CD4-positive, alpha-beta T cell treated with Interleukin-4 for 1 hour (primary cell): ENCODE measurements at regions not wholly inside any gene's neighbourhood (a gene's known extent, or its start where the extent isn't known, plus 50 kb on each side); places are given as distances from the start of the nearest gene placed in this dataset.
"Not testable (repeated sequence)": the region's sequence is repeated elsewhere in the genome, so short reads cannot be mapped to it uniquely, and the experiment has no call there.

Experiments
- DNase-seq, 2 donors: peaks; one replicate each; pipeline ENCODE4 v3.0.0-alpha.2; 2020 to 2022

DNA sequence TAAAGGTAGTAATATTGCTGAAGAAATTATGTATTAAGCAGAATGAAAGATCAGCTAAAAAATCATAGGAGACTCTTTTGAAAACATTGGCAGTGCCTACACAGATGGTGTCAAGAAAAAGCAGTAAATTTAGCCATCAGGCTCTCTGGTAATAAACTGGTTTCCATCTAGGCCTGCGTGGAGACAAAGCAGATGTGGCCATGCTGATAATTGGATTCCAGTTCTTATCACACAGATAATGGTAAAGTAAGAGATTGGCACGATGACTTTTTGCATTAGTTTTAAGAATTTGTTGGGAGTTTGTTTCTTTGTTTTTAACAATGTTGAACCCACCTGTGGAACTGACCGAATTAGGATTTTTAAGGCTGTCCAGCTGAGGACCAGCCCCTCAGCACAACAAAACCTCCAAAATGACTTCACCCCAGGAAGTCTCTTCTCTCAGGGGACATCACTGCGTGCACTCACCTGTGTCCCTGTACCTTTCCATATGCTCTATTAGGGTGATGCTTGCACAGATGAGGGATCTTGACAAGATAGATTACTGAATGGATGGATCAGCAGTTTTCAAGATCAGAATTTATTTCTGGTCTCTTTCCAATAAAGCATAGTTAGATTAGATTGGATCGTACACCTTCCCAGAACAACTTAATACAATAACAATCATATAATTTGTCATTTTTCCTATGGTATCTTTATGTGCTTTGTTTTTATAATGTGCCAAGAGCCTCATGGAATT lies 69.1 kb upstream of the DNAJC10 start:
- no peak for DNase-seq

DNA sequence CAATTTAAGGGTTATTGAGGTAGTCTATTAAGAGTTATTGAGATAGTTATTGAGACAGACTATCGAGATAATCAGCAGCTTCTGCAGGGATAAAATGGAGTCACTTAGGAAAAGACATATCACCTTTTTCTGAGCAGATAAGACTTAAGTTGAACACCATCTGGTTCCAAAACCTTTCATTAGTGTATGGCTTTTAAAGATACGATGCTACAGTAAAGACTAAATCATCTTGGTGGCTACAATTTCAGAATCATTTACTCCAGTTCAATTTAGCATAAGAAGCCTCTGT lies 68.6 kb upstream of the DNAJC10 start:
- DNase-seq: no peak

DNA sequence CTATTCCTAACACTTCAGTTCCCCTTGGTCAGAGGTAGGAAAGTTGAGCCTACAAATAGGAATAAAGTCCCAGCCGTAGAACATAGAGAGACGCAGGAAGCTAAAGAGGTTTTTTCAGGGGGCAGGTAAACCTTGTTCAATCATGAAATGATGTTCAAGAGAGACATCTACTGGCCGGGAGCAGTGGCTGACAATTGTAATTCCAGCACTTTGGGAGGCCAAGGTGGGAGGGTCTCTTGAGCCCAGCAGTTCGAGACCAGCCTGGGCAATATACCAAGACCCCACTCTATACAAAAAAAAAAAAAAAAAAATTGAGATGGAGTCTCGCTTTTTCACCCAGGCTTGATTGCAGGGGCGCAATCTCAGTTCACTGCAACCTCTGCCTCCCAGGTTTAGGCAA lies 66.7 kb upstream of the DNAJC10 start:
- DNase-seq: no peak

DNA sequence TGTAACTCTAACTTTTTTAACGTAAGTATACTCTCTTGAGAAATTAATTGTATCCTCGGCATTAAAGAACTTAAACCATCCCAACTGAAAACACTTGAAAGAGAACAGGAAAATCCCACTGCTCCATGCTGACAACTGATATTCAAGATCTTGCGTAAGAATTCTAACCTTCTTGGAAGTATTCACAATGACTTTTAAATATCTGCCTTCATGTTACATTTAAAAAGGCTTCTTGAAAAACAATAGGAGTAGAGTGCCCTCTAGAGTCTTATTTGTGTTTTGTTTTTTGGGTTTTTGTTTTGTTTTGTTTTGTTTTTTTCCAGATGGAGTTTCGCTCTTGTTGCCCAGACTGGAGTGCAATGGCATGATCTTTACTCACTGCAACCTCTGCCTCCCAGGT lies 65.4 kb upstream of the DNAJC10 start:
- peak in 1 of 2 donors; percentile 23 for DNase-seq

DNA sequence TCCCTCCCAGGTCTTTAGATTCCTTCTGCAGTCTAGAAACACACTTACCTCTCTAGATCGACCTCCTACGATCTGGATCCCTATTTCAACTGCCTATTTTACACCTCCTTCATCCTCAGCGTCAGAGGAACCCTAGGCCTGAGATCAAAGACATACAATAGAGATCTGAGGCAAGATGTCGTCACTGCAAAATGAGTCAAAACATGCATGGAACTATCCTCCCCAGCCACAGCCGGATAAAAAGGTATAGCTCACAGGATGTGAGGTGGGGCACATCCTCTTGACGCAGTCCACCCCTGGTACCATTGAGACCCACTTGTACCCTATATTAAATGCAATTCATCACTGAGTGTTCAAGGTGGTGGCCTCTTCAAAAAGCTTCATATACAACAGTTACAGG lies 63.7 kb upstream of the DNAJC10 start:
- peak in 1 of 2 donors; percentile 11 for DNase-seq

DNA sequence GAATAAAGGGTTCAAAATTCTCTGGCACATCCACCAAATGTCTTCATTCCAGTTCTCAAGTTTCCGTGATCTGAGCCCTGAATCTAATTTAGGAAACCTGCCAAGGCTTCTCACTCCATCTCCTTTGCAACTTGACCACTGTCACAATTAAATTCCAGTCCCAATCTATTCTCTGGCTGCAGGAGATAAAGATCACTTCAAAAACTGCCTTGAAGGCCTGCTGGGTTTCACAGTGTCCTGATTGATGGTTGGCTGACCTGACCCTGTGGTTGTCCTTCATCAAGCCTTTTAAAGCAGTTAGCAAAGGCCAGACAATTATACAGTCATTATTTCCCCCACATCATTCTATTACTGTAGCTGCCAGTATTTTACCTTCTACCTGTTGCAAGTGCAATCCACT lies 60.3 kb upstream of the DNAJC10 start:
- DNase-seq: no peak

DNA sequence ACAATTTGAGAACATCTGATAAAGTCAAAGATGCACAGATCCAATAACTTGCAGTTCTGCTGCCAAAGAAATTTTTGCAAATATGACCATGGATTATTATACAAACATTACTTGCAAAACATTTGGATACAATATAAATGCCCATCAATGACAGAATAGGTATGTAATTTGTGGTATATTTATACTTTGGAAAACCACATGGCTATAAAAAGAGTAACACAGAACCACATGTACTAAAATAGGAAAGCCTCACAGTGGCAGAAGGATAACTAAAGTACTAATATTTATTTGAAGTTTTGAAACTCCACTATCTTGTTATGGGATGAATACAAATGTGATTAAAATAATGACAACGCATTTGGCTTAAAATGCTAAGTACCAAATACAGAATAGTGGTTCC lies 51.8 kb upstream of the DNAJC10 start:
- DNase-seq: no peak

DNA sequence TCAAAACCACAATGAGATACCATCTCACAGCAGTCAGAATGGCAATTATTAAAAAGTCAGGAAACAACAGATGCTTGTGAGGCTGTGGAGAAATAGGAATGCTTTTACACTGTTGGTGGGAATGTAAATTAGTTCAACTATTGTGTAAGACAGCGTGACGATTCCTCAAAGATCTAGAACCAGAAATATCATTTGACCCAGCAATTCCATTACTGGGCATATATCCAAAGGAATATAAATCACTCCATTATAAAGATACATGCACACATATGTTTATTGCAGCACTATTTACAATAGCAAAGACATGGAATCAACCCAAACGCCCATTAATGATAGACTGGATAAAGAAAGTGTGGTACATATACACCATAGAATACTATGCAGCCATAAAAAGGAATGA lies 50.6 kb upstream of the DNAJC10 start:
- not testable (repeated sequence) for DNase-seq
